Psoas muscle (tissue), 7 donors: ENCODE measurements at regions not wholly inside any gene's neighbourhood (a gene's known extent, or its start where the extent isn't known, plus 50 kb on each side); places are given as distances from the start of the nearest gene placed in this dataset.

Experiments used
- ATAC-seq, 4 donors: fragments of 200-7000 bp; cut with Tn5 transposase; one replicate each; pipeline ENCODE4 v1.9.1; 2020; ENCODE audit warnings: moderate library complexity in 3 of 4, mild to moderate bottlenecking in 2 of 4
- DNase-seq, 2 donors: peaks; one replicate each; pipeline ENCODE4 v3.0.0-alpha.2; 2020
- H3K27ac ChIP-seq: fragments of 200-600 bp; one replicate; pipeline ENCODE4 v1.8.0; 2022
- H3K27me3 ChIP-seq, 3 donors: fragments of 200-600 bp in 1 of 3; one replicate each; pipeline versions ENCODE4 v1.6.1 to v1.8.0; 2013 to 2022; ENCODE audit warnings: low read length in 2 of 3, mild to moderate bottlenecking in 2 of 3, moderate library complexity in 1 of 3; ENCODE audit not compliant: insufficient read depth in 3 of 3
- H3K36me3 ChIP-seq, 2 donors: fragments of 200-600 bp in 1 of 2; one replicate each; pipeline versions ENCODE4 v1.6.1 to v1.8.0; 2013 to 2022; ENCODE audit warnings: low read depth in 1 of 2, mild to moderate bottlenecking in 1 of 2, moderate library complexity in 1 of 2; ENCODE audit not compliant: insufficient read depth in 1 of 2
- H3K4me1 ChIP-seq: fragments of 200-600 bp; one replicate; pipeline ENCODE4 v1.8.0; 2022
- H3K4me3 ChIP-seq: fragments of 200-600 bp; one replicate; pipeline ENCODE4 v1.8.0; 2022; ENCODE audit warnings: mild to moderate bottlenecking
- H3K9me3 ChIP-seq: fragments of 200-600 bp; one replicate; pipeline ENCODE4 v1.8.0; 2022
- WGBS, 3 donors: extraction: QIAGEN DNeasy Blood & Tissue Kit; methylation state at CpG; one replicate each; pipeline versions ENCODE4 v1.1.6 to v1.1.7; 2013; 5-methylcytosine and 5-hydroxymethylcytosine counted together
- intact Hi-C, 2 donors: fragments of 100-400 bp; cut with DNase I; formaldehyde crosslinking; loops; one replicate each; pipeline versions ENCODE4 v1.11.0 to v1.14.2; 2022
- TF ChIP-seq, protein P1 (sequence below): fragments of 200-600 bp; IDR thresholded peaks from one replicate; pipeline ENCODE4 v1.8.0; 2022; ENCODE audit warnings: antibody characterized with exemption
- donor health status: healthy with polysubstance abuse.
- donor health status: DM: no; HTN: no; CAD: no; lungs with moderate emphysema.
- donor health status: Bipolar disorder and iron deficiency.
- donor health status: healthy.
- donor health status: DM: yes; HTN: yes; CAD: no.
- donor health status: DM: no; HTN: no; CAD: no.
- donor health status: DM: yes; HTN: yes; CAD: no.

DNA sequence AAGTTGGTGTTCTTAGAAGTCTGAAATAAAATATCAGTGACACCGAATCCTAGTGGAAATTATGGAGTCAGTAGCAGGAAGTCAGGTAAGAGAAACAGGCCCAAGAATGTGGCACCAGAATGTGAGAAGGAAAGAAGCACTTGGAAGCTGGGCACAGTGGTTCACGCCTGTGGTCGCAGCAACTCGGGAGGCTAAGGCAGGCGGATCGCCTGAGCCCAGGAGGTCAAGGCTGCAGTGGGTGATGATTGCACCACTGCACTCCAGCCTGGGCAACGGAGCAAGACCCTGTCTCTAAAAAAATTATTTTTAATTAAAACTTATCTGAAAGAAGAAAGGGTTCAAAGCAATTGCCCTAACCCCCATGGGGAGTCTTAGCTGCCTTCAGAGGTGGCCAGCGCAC lies 268.3 kb upstream of the SALL3 start:
- H3K27me3 ChIP-seq: peaks cover 0 to 3% (median 0%) of the 10 kb centered on the region in 3 donors
- DNase-seq: no peak
- intact Hi-C loops: no loop called here
- no peaks in the 10 kb centered on the region for H3K36me3 ChIP-seq
- TF ChIP-seq, protein P1, sequence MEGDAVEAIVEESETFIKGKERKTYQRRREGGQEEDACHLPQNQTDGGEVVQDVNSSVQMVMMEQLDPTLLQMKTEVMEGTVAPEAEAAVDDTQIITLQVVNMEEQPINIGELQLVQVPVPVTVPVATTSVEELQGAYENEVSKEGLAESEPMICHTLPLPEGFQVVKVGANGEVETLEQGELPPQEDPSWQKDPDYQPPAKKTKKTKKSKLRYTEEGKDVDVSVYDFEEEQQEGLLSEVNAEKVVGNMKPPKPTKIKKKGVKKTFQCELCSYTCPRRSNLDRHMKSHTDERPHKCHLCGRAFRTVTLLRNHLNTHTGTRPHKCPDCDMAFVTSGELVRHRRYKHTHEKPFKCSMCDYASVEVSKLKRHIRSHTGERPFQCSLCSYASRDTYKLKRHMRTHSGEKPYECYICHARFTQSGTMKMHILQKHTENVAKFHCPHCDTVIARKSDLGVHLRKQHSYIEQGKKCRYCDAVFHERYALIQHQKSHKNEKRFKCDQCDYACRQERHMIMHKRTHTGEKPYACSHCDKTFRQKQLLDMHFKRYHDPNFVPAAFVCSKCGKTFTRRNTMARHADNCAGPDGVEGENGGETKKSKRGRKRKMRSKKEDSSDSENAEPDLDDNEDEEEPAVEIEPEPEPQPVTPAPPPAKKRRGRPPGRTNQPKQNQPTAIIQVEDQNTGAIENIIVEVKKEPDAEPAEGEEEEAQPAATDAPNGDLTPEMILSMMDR: no peak
- no peak for ATAC-seq
- no peak overlapping the region for H3K27ac ChIP-seq
- 87 to 93% (median 89%) methylated on average over 8 of the region's 8 CpGs for WGBS, 3 donors
- peaks cover 8% of the 10 kb centered on the region for H3K9me3 ChIP-seq
- no peak overlapping the region for H3K4me3 ChIP-seq
- H3K4me1 ChIP-seq: no peaks in the 10 kb centered on the region

GRCh38 chr18:78711971-78712370 lies 267.6 kb upstream of the SALL3 start:
- peaks cover 8% of the 10 kb centered on the region for H3K9me3 ChIP-seq
- intact Hi-C loops: no loop called here
- H3K27ac ChIP-seq: no peak overlapping the region
- ATAC-seq: no peak
- TF ChIP-seq, protein P1: no peak
- H3K4me3 ChIP-seq: no peak overlapping the region
- DNase-seq: no peak
- H3K27me3 ChIP-seq: peaks cover 0 to 3% (median 0%) of the 10 kb centered on the region in 3 donors
- WGBS, 3 donors: 72 to 80% (median 77%) methylated on average over 4 of the region's 4 CpGs
- H3K4me1 ChIP-seq: no peaks in the 10 kb centered on the region
- H3K36me3 ChIP-seq: no peaks in the 10 kb centered on the region

GRCh38 chr18:78713069-78713468 lies 266.5 kb upstream of the SALL3 start:
- Histone ChIP-seq H3K27me3 (peaks cover 0 to 3% (median 0%) of the 10 kb centered on the region in 3 donors), H3K36me3 (no peaks in the 10 kb centered on the region), H3K27ac (no peak overlapping the region), H3K4me1 (no peaks in the 10 kb centered on the region), H3K9me3 (peaks cover 1% of the 10 kb centered on the region), H3K4me3 (no peak overlapping the region)
- intact Hi-C loops: no loop called here
- no peak for ATAC-seq
- DNase-seq: no peak
- TF ChIP-seq, protein P1: no peak
- WGBS, 3 donors: 10% methylated on average over 6 of the region's 6 CpGs

DNA sequence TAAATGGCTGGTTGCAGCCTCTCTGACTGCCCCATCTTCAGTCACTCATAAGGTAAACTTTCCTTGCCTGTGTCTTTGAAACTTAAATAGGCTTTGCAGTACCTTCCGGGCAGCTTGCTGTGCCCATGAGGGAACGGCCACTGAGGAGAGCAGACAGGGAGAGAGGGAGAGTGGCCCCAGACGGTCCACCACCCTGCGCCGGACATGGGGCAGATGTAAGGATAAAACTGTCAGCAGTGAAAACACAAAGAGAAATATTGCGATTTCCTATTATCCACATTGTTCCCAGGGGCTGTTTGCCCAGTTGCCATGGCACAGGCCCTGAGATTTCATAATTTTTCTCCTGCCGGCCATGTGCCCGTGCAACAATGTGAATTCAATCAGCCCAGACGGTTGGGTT lies 265.9 kb upstream of the SALL3 start:
- Histone ChIP-seq H3K4me3 (no peak overlapping the region), H3K36me3 (no peaks in the 10 kb centered on the region), H3K27ac (no peak overlapping the region), H3K4me1 (no peaks in the 10 kb centered on the region), H3K9me3 (no peaks in the 10 kb centered on the region), H3K27me3 (peaks cover 0 to 3% (median 0%) of the 10 kb centered on the region in 3 donors)
- 79 to 82% (median 81%) methylated on average over 9 of the region's 9 CpGs for WGBS, 3 donors
- intact Hi-C loops: no loop called here
- DNase-seq (no peak), ATAC-seq (no peak)
- TF ChIP-seq, protein P1: no peak

DNA sequence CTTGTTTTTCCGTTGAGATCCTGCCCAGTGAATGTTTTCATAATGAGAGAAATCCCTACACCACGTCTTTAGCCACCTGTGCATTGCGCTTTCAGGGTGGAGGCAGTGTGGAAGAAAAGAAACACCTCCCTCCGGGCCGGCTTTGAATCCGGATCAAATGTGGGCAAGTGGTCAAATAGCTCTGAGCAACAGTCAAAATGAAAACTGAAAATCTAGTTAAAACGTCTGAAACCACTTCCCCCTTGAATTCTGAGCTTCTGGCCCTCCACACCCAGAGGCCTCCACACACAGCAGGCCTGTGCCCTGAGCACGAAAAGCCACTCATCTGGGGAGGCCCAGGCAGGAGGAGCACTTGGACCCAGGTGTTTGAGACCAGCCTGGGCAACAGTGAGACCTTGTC lies 263.6 kb upstream of the SALL3 start:
- no peak overlapping the region for H3K27ac ChIP-seq
- H3K4me3 ChIP-seq: no peak overlapping the region
- H3K4me1 ChIP-seq: no peaks in the 10 kb centered on the region
- intact Hi-C loops: no loop called here
- TF ChIP-seq, protein P1: no peak
- H3K36me3 ChIP-seq: no peaks in the 10 kb centered on the region
- H3K9me3 ChIP-seq: no peaks in the 10 kb centered on the region
- ATAC-seq (no peak), DNase-seq (no peak)
- 59 to 68% (median 62%) methylated on average over 8 of the region's 8 CpGs for WGBS, 3 donors
- H3K27me3 ChIP-seq: peaks cover 0 to 11% (median 6%) of the 10 kb centered on the region in 3 donors
